GM12874 (cell line): ENCODE measurements at regions not wholly inside any gene's neighbourhood (a gene's known extent, or its start where the extent isn't known, plus 50 kb on each side); places are given as distances from the start of the nearest gene placed in this dataset.

ENCODE experiments used
- TF ChIP-seq, protein P1 (sequence below): IDR thresholded peaks from 2 replicates; pipeline ENCODE4 v1.5.1; 2011; ENCODE audit warnings: low read depth, mild to moderate bottlenecking, control low read depth, low read length, moderate library complexity; ENCODE audit not compliant: insufficient read depth

DNA sequence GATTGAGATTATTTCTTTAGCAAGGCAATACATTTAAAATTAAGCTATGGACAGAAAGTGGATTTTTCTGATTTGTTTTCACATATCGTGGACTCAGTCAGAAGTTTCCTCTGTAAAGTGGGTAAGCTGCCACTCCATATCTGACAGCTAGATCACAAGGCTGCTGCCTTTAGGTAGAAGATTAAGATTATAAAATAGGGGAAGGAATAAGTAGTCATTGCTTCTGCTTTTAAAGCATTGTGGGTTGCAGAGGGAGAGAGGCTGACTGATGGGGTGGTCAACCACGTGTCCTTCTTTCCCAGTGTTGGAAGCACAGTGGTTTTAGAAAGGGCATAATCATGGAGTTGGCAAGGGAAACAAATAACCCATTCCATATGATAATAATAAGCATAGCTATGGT is 74.3 kb upstream of the MOCS2 start:
- TF ChIP-seq, protein P1, sequence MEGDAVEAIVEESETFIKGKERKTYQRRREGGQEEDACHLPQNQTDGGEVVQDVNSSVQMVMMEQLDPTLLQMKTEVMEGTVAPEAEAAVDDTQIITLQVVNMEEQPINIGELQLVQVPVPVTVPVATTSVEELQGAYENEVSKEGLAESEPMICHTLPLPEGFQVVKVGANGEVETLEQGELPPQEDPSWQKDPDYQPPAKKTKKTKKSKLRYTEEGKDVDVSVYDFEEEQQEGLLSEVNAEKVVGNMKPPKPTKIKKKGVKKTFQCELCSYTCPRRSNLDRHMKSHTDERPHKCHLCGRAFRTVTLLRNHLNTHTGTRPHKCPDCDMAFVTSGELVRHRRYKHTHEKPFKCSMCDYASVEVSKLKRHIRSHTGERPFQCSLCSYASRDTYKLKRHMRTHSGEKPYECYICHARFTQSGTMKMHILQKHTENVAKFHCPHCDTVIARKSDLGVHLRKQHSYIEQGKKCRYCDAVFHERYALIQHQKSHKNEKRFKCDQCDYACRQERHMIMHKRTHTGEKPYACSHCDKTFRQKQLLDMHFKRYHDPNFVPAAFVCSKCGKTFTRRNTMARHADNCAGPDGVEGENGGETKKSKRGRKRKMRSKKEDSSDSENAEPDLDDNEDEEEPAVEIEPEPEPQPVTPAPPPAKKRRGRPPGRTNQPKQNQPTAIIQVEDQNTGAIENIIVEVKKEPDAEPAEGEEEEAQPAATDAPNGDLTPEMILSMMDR, result no peak

DNA sequence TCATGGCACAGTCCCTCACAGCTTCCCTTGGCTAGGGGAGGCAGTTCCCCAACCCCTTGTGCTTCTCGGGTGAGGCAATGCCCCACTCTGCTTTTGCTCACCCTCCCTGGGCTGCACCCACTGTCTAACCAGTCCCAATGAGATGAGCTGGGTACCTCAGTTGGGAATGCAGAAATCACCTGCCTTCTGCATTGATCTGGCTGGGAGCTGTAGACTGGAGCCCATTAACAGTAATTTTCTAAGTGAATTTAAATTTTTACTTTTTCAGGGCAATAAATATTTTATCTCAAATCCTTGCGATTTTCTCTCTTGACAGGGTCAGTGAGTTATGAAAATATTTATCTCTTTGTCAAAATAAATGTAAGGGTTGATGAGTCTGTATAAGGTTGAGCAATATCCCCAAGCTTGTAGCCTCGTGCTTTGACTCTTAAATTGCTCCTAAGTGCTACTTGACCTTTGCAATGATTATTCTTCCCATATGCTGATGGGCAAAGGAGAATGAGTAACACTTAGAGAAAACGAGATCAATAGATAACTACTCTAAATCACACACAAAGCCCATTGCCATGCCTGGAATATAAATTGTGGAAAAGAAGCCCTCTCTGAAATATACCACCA is 82.1 kb upstream of the MOCS2 start:
- TF ChIP-seq, protein P1, result no peak

DNA sequence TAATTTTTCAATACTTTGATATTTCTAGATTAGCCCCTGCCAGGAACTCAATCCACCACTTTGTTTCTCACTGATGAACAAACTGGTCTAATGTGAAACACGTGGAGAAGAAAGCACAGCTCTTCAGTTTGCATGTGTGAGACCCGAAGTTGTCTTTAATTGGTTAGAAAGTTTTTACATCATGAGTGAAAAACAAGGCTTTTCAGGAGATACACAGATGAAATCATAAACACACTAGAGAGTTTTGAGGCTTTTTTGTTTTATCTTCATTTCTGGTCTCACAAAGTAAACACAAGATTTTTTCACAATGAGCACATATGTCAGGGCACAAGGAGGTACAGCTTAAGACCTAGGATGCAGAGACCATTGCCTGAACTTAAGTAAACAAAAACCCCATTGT is 84.5 kb upstream of the MOCS2 start:
- TF ChIP-seq, protein P1, result no peak

DNA sequence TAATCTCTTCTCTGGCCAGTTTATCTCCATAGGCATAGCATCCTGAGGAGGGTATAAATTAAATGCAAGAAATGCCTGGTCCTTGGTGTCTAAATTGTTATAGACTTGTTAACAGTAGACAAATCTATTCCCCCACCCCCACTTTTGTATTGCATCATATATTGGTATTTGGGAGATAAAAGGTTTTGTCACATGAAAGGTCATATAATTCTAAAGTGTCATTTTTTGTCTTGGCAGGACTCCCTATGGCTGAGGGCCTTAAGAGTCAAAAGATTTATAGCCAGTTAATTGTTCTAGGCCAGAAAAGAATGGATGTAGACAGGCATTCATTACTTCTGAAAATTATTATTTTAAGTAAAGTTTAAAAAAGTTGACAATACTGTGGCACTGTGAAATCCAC is 90.3 kb upstream of the MOCS2 start:
- TF ChIP-seq, protein P1, result no peak

DNA sequence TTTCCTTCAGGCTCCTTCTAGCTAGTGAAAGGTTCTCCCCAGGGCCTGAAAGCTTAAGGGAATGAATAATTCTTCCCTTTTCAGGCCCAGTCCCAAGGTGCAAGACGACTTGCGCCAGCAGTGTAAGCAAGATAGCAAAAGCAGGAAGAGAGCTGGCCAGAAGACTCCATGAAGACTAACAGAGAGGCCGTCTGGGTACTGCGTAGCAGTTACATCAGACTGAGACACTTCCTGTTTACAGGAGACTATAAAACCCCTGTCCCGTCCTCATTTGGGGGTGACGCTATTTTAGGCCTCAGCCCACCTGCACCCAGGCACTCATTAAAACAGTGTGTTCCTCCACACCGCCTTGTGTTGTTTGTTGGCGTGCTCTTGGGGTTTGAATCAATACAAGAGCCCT is 90.7 kb upstream of the MOCS2 start:
- TF ChIP-seq, protein P1, result no peak

DNA sequence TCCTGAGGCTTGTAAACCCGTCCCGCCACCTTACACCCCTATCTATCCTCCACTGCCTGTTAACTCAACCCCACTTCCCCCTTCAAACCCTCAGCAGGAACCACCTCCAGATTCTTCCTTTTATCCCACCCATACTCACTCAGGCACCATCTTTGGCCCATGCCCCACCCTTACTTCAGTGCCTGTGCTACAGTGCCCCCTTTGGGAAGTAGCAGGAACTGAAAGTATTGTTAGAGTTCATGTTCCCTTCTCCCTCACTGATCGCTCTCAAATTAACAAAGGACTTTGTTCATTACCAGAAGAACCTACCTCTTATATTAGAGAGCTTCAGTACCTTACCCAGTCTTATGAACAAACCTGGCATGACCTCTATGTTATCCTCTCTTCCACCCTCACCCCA is 92.2 kb upstream of the MOCS2 start:
- TF ChIP-seq, protein P1, result peak; percentile 32; the same call in 1 of the 2 replicates

DNA sequence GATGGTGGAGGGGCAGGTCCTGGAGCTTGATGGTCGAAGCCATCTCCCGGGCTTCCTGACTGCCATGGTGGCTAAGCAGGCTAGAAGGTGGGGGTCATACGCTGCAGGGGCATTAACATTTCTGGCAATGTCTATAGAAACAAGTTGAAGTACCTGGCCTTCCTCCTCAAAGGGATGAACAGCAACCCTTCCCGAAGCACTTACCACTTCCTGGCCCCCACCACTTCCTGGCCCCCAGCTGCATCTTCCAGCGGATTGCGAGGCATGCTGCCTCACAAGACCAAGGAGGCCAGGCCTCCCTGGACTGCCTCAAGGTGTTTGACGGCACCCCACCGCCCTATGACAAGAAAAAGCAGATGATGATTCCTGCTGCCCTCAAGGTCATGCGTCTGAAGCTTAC is 97.0 kb upstream of the MOCS2 start:
- TF ChIP-seq, protein P1, result no peak
